Neural progenitor cell (in vitro differentiated cells): ENCODE measurements at regions not wholly inside any gene's neighbourhood (a gene's known extent, or its start where the extent isn't known, plus 50 kb on each side); places are given as distances from the start of the nearest gene placed in this dataset.
A peak's percentile ranks its signal among the peaks of the same experiment; 100 is the strongest.
"Not testable (repeated sequence)": the region's sequence is repeated elsewhere in the genome, so short reads cannot be mapped to it uniquely, and the experiment has no call there.

Experiments
- DNase-seq: peaks from one replicate; pipeline ENCODE4 v3.0.0-alpha.2; 2016; ENCODE audit warnings: low spot score
- H2AFZ ChIP-seq: fragments of 200-600 bp; sonication (generic); replicated peaks from 2 replicates; pipeline ENCODE4 v1.6.1; 2016; ENCODE audit warnings: antibody characterized with exemption
- H3F3A ChIP-seq: fragments of 200-600 bp; sonication (generic); 2 replicates; pipeline ENCODE4 v1.6.1; 2016; ENCODE audit warnings: antibody characterized with exemption, low read depth
- H3K27ac ChIP-seq: fragments of 200-600 bp; sonication (generic); 2 replicates; pipeline ENCODE4 v1.5.1; 2016; ENCODE audit warnings: mild to moderate bottlenecking
- H3K27me3 ChIP-seq: fragments of 200-600 bp; sonication (generic); 2 replicates; pipeline ENCODE4 v1.6.1; 2016; ENCODE audit warnings: mild to moderate bottlenecking, moderate library complexity
- H3K36me3 ChIP-seq: fragments of 200-600 bp; sonication (generic); 2 replicates; pipeline ENCODE4 v1.5.1; 2016
- H3K4me1 ChIP-seq: fragments of 200-600 bp; sonication (generic); 2 replicates; pipeline ENCODE4 v1.6.1; 2016; ENCODE audit warnings: mixed run types
- H3K4me2 ChIP-seq: fragments of 200-600 bp; sonication (generic); 2 replicates; pipeline ENCODE4 v1.6.1; 2016
- H3K4me3 ChIP-seq: fragments of 200-600 bp; sonication (generic); 2 replicates; pipeline ENCODE4 v1.5.1; 2016
- H3K79me2 ChIP-seq: fragments of 200-600 bp; sonication (generic); 2 replicates; pipeline ENCODE4 v1.6.1; 2016; ENCODE audit warnings: low read depth
- H3K9ac ChIP-seq: fragments of 200-600 bp; sonication (generic); 2 replicates; pipeline ENCODE4 v1.6.1; 2016
- H3K9me3 ChIP-seq: fragments of 200-600 bp; sonication (generic); 2 replicates; pipeline ENCODE4 v1.5.1; 2016; ENCODE audit warnings: low read depth
- H4K20me1 ChIP-seq: fragments of 200-600 bp; sonication (generic); 2 replicates; pipeline ENCODE4 v1.6.1; 2016; ENCODE audit warnings: low read depth
- H3K27ac Mint-ChIP-seq: 3 replicates; pipeline ENCODE4 v1.8.0; 2021; ENCODE audit warnings: mixed read lengths
- H3K27me3 Mint-ChIP-seq: 2 replicates; pipeline ENCODE4 v1.8.0; 2022; ENCODE audit warnings: low read depth, mild to moderate bottlenecking, inconsistent platforms, moderate library complexity, mixed read lengths; ENCODE audit not compliant: insufficient read depth
- H3K36me3 Mint-ChIP-seq: 3 replicates; pipeline ENCODE4 v1.8.0; 2021; ENCODE audit warnings: mixed read lengths
- H3K4me1 Mint-ChIP-seq: 3 replicates; pipeline ENCODE4 v1.8.0; 2021; ENCODE audit warnings: mixed read lengths
- H3K4me3 Mint-ChIP-seq: 3 replicates; pipeline ENCODE4 v1.8.0; 2021; ENCODE audit warnings: mild to moderate bottlenecking, moderate library complexity, mixed read lengths
- H3K9me3 Mint-ChIP-seq: 3 replicates; pipeline ENCODE4 v1.8.0; 2020; ENCODE audit warnings: mixed read lengths
- EZH2 ChIP-seq: fragments of 200-600 bp; sonication (generic); IDR thresholded peaks from 2 replicates; pipeline ENCODE4 v1.6.1; 2017; ENCODE audit warnings: antibody characterized with exemption, mild to moderate bottlenecking, moderate library complexity
- EZH2phosphoT487 ChIP-seq: fragments of 200-600 bp; sonication (generic); IDR thresholded peaks from 2 replicates; pipeline ENCODE4 v1.6.1; 2017; ENCODE audit warnings: antibody characterized with exemption
- TF ChIP-seq, protein P1 (sequence below): fragments of 200-600 bp; sonication (generic); IDR thresholded peaks from 2 replicates; pipeline ENCODE4 v1.5.1; 2017; ENCODE audit warnings: antibody characterized with exemption, mild to moderate bottlenecking

DNA sequence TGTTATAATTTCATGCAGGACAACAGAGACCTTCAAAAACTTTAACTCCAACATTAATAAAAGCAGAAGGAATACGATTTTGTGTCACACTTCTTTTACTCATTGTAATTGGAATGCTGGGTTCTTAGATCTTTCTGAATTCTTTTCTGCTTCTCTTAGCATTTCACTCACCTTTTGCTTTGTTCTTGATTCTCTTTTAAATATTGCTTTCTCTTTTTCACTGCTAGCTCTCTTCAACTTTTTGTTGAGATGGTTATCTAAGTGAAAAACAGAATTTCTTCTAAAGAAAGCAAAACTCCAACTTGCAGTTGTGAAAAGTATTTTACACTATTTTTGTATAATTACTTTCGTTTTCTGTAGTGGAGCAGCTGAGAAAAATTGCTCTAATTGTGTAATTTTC, 212.6 kb upstream of the KIF2A start:
- Histone ChIP-seq H3K27ac (no peak overlapping the region), H3K27me3 (no peaks in the 10 kb centered on the region), H2AFZ (peak overlapping the region; percentile 91), H3K4me1 (peaks cover 9% of the 10 kb centered on the region), H3F3A (no peaks in the 10 kb centered on the region), H3K79me2 (no peaks in the 10 kb centered on the region), H3K36me3 (no peaks in the 10 kb centered on the region), H3K4me2 (no peak overlapping the region), H3K9me3 (no peaks in the 10 kb centered on the region), H3K9ac (no peak overlapping the region), H4K20me1 (no peaks in the 10 kb centered on the region), H3K4me3 (no peak overlapping the region)
- Mint-ChIP-seq H3K4me1 (peaks cover 27% of the 10 kb centered on the region), H3K36me3 (no peaks in the 10 kb centered on the region), H3K27ac (peak overlapping the region; percentile 86), H3K4me3 (no peak overlapping the region), H3K27me3 (no peaks in the 10 kb centered on the region), H3K9me3 (peaks cover 2% of the 10 kb centered on the region)
- TF ChIP-seq EZH2phosphoT487: no peak
- no peak for TF ChIP-seq EZH2
- DNase-seq: no peak

DNA sequence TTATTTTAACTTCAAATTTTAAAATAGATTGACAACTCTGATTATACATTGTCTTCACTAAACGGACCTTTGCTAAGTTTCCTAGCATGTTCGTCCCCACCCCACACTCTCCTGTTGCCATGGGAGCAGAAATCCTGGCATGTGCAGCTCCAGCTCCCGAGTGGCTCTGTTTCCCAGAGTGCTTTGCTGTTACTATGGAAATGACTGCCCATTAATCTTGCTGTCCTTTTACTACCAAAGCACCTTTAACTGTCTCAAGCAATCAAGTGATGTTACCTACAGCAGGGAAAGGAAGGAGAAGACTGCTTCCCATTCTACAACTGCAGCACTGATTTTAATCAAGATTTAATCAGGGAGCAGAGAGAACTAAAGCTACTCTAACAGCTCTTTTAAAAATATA, 212.0 kb upstream of the KIF2A start:
- Mint-ChIP-seq H3K36me3 (no peaks in the 10 kb centered on the region), H3K9me3 (peaks cover 2% of the 10 kb centered on the region), H3K27ac (peak overlapping the region; percentile 96), H3K27me3 (no peaks in the 10 kb centered on the region), H3K4me3 (no peak overlapping the region), H3K4me1 (peaks cover 27% of the 10 kb centered on the region)
- Histone ChIP-seq H3K9me3 (no peaks in the 10 kb centered on the region), H3K27me3 (no peaks in the 10 kb centered on the region), H3K36me3 (no peaks in the 10 kb centered on the region), H3K4me2 (no peak overlapping the region), H3K4me1 (peaks cover 9% of the 10 kb centered on the region), H3K79me2 (no peaks in the 10 kb centered on the region), H4K20me1 (no peaks in the 10 kb centered on the region), H2AFZ (peak overlapping the region; percentile 91), H3F3A (no peaks in the 10 kb centered on the region), H3K9ac (no peak overlapping the region), H3K4me3 (no peak overlapping the region), H3K27ac (no peak overlapping the region)
- DNase-seq: peak; percentile 15
- TF ChIP-seq EZH2 (no peak), EZH2phosphoT487 (no peak)
- TF ChIP-seq, protein P1, sequence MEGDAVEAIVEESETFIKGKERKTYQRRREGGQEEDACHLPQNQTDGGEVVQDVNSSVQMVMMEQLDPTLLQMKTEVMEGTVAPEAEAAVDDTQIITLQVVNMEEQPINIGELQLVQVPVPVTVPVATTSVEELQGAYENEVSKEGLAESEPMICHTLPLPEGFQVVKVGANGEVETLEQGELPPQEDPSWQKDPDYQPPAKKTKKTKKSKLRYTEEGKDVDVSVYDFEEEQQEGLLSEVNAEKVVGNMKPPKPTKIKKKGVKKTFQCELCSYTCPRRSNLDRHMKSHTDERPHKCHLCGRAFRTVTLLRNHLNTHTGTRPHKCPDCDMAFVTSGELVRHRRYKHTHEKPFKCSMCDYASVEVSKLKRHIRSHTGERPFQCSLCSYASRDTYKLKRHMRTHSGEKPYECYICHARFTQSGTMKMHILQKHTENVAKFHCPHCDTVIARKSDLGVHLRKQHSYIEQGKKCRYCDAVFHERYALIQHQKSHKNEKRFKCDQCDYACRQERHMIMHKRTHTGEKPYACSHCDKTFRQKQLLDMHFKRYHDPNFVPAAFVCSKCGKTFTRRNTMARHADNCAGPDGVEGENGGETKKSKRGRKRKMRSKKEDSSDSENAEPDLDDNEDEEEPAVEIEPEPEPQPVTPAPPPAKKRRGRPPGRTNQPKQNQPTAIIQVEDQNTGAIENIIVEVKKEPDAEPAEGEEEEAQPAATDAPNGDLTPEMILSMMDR: no peak

DNA sequence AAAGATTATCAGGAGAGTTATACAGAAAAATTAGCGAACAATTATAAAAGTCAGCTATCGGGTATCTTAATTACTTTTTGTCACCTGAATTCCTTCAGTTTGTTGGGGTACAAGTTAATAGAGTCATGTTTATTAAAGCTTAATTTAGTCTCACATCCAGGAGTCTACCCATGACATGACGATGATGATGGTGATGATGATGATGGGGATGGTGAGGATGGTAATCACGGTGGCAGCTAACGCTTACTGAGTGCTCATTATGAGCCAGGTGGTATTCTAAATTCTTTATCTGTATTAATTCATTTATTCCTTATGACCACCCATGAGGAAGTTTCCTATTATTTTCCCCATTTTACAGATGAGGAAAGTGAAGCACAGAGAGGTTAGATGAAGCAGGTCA, 208.6 kb upstream of the KIF2A start:
- Histone ChIP-seq H3K36me3 (no peaks in the 10 kb centered on the region), H2AFZ (no peak overlapping the region), H3K4me3 (no peak overlapping the region), H3K9ac (no peak overlapping the region), H4K20me1 (no peaks in the 10 kb centered on the region), H3K79me2 (no peaks in the 10 kb centered on the region), H3K4me1 (peaks cover 9% of the 10 kb centered on the region), H3K4me2 (no peak overlapping the region), H3K27me3 (no peaks in the 10 kb centered on the region), H3K9me3 (no peaks in the 10 kb centered on the region), H3K27ac (no peak overlapping the region), H3F3A (no peaks in the 10 kb centered on the region)
- no peaks in the 10 kb centered on the region for H3K27me3 Mint-ChIP-seq
- DNase-seq: no peak
- H3K27ac Mint-ChIP-seq: no peak overlapping the region
- H3K9me3 Mint-ChIP-seq: no peaks in the 10 kb centered on the region
- no peak for TF ChIP-seq EZH2phosphoT487
- TF ChIP-seq, protein P1: no peak
- TF ChIP-seq EZH2: no peak
- no peak overlapping the region for H3K4me3 Mint-ChIP-seq
- peaks cover 32% of the 10 kb centered on the region for H3K4me1 Mint-ChIP-seq
- no peaks in the 10 kb centered on the region for H3K36me3 Mint-ChIP-seq

DNA sequence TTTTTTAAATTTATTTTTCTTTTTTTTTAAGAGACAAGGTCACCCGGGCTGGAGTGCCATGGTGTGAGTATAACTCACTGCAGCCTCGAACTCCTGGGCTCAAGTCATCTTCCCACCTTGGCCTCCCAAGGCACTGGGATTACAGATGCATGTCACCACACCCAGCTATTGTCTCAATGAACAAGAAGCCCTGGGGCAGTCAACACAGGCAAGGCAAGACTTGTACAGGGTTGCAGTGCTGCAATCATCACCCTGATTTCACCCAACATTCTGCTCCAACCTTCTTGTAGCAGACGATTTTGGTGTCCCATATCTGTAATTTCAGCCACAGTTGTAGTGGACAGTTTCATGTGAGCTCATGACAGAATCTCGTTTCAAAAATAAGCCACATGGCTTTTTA, 205.8 kb upstream of the KIF2A start:
- Histone ChIP-seq H3K79me2 (no peaks in the 10 kb centered on the region), H3K9ac (no peak overlapping the region), H3K27me3 (no peaks in the 10 kb centered on the region), H3K4me3 (no peak overlapping the region), H3K36me3 (no peaks in the 10 kb centered on the region), H3K4me1 (no peaks in the 10 kb centered on the region), H3K27ac (no peak overlapping the region), H3K4me2 (no peak overlapping the region), H4K20me1 (no peaks in the 10 kb centered on the region), H3K9me3 (no peaks in the 10 kb centered on the region), H3F3A (no peaks in the 10 kb centered on the region), H2AFZ (no peak overlapping the region)
- no peak for DNase-seq
- Mint-ChIP-seq H3K4me3 (no peak overlapping the region), H3K4me1 (peaks cover 8% of the 10 kb centered on the region), H3K9me3 (peaks cover 12% of the 10 kb centered on the region), H3K36me3 (no peaks in the 10 kb centered on the region), H3K27me3 (peaks cover 2% of the 10 kb centered on the region), H3K27ac (no peak overlapping the region)
- TF ChIP-seq EZH2phosphoT487: no peak
- TF ChIP-seq EZH2: no peak
- TF ChIP-seq, protein P1: no peak

DNA sequence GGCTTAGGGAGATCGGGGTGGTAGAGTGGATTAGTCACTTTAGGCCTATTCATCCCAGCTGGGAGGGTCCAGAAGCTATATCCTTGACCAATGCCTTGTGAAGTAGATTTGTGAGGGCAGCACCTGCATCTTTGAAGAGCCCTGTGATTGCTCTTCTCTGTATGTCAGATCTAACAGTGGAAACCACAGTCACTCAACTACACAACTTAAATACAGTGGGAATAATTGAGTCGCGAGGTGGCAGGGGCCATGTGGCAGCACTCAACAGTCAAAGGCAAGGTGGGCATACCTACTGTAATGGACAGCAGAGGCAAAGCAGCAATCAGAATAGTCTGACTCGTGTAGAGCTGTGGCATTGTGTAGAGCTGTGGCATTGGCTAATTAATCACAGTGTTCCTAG, 202.1 kb upstream of the KIF2A start:
- not testable (repeated sequence) for H3K27ac Mint-ChIP-seq, H3K36me3 ChIP-seq, H3K79me2 ChIP-seq, H3K4me3 ChIP-seq, H2AFZ ChIP-seq, H3F3A ChIP-seq, H3K27me3 ChIP-seq, DNase-seq, H3K27me3 Mint-ChIP-seq, H3K9me3 ChIP-seq, H3K4me2 ChIP-seq, H4K20me1 ChIP-seq, H3K4me1 Mint-ChIP-seq, H3K4me1 ChIP-seq, H3K9ac ChIP-seq, H3K36me3 Mint-ChIP-seq, H3K27ac ChIP-seq
- peak overlapping the region; percentile 21 for H3K4me3 Mint-ChIP-seq
- peaks cover 14% of the 10 kb centered on the region for H3K9me3 Mint-ChIP-seq
